NCI-H1930 (cell line): ENCODE measurements at regions not wholly inside any gene's neighbourhood (a gene's known extent, or its start where the extent isn't known, plus 50 kb on each side); places are given as distances from the start of the nearest gene placed in this dataset.

Experiments used
- DNase-seq, 2 experiments: peaks; one replicate each; lab custom pipeline; 2025; lab: John Stamatoyannopoulos, UW

DNA sequence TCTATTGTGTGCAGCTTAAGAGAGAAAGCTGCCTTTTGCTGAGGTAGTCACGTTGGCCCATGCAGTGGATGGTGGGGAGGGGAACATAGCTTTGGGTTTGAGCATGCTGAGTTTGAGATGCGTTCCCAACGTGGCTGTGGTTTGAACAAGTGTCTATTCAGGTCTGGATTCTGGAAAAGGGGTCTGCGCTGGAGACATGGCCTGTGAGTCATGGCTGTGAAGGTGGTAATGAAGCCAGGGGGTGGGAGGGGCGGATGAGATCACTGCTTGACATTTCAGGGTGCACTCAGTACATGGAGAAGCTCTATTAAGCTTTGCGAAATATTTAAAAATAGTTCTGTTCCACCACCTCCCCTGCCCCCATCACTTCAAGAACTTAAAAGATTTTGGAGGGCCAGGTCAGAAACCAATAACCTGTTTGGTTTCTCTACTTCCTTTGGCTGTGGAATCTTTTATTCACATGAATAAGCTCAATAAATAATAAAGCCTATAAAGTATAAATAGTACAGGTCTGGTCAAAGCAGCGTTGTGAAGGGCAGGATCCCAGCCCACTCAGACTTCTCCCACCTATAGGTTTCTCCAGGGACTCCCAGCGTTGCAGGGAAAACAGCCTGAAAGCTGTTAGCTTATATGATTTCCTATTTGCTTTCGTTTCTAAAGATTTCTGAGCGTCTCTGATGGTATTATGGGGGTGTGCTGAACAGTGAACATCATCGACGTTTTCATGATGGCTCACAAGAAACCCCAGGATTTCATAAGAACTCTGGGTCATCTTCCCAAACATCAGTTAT lies 189.9 kb downstream of the NSG2 start:
- no peak for DNase-seq

GRCh38 chr5:174236070-174236469 lies 190.6 kb downstream of the NSG2 start:
- no peak for DNase-seq

DNA sequence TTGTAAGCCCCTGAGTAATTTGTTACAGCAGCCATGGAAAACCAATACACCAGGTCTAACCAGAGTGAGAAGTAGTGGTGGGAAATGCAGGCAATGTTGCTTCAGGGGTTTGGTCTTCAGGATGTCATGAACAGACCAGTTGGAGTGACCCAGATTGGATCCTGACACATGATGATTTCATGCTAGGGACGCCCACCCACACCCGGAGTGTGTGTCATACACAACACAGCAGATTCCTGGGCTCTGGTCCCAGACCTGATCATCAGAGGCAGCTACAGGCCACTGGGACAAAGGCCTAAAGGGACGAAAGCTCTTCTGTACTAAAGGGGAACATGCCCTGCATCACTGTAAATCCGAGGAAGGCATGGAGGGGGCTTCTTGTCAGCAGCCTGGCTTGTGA lies 194.2 kb downstream of the NSG2 start:
- DNase-seq: no peak

DNA sequence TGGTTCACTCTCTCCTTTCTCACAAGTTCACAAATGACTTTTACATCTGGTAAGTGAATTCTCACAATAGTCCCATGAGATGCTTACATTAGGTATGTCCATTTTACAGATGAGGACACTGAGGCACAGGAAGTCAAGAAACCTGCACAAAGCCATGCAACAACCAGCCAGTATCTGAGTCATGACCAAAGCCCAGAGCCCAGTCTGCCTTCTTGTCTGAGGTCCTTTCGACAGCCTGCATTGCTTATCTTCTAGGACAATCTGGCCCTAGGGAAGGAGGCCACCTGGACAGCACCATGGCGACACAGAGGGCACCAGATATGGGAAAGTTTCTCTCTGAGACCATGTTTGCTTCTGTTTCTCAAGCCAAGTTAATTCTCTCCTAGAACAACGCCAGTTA lies 197.1 kb downstream of the NSG2 start:
- no peak for DNase-seq

GRCh38 chr5:174243904-174244303 lies 198.4 kb downstream of the NSG2 start:
- DNase-seq: no peak

DNA sequence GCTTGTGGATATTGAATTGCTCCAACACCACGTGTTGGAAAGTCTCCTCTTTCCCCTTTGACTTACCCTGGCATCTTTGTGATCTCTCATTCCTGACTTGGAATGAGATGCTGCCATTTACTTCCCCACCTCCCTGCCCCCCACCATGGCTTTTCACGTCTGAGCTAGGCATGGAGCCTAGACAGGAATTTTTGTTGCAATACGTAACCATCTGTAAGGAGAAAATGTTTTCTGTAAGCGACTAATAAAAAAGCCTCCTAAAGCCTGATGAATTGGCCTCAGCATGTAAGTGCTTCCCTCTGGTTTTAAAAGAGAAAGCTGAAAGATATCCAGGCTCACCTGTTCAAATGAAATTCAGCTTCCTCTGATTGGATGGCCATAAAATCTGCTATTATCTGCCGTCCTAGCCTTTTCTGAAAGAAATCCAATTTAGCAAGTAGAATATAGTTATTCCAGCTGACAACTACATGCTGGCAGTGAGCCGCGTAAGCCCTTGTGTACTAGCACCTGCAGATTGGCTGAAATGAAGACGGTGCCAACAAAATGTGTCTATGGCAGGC lies 200.1 kb downstream of the NSG2 start:
- DNase-seq: no peak

- DNase-seq: no peak
Measured at GRCh38 chr5:174246743-174247142, 201.2 kb downstream of the NSG2 start.

DNA sequence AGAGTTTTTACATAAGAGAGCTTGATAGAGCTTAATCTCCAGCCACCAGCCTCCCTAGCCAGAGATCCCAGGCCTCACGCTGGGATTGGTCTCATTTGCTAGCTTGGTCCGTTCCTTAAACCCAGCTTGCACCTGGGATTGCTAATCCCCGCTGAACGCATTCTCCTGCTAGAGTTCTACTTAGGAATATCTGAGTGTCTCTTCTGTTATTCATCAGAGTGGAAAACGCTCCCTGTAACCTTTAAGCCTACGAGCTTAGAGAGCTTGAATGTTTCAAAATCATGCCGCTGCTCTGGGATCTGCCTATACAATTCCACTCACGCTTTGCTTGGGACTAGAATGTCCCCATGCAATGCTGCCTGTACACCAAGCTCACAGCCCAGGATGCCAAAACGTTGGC lies 201.8 kb downstream of the NSG2 start:
- DNase-seq: no peak

DNA sequence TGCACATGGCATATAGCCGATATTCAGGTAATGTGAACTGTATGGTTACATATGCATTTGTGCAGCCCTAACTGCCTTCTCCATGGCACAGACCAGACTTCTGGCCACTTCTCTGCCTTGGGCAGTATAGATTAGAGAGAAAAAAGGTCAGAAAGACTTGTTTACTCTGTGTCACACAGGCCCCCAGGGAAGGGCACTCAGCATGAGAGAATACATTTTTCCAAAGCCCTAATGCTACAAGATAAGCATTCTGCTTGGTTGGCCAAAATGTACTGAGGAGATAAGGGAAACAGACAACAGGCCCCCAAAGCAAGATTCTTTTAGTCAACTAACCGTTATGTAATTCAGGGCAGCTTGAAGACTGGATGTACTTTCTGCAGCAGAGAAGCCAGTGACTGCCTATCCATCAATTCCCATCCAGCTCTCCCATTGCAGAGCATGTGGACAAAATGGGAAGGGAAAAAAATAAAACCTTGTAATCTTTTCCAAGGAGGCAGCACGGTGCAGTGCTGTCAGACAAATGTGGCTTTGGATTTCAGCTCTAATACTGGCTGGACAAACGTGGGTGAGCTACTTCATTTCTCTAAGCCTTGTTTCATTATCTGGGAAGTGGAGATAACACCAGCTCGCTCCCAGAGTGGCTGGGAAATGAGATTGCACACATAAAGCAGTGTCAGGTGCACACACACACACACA lies 205.9 kb downstream of the NSG2 start:
- DNase-seq: no peak

DNA sequence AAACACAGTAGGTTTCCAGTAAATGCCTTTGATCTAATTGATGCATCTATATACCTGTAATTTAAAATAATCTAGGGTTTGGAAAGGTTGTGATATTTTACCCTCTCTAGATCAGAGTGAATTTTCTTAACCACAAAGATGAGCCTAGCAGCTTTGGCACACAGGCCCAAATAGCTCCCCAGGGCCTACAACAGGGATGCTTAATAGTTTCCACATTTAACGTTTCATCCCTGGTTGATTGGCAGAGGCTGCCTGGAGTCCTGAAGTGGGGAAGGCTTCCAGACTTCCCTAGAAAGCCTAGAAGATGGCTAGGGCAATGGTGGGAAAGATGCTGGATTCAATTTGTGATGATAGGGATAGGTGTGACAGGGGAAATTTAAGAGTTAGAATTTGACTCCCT lies 206.6 kb downstream of the NSG2 start:
- DNase-seq: no peak

GRCh38 chr5:174259696-174260420 lies 214.4 kb downstream of the NSG2 start:
- no peak for DNase-seq

GRCh38 chr5:174271316-174271715 lies 225.8 kb downstream of the NSG2 start:
- no peak for DNase-seq

GRCh38 chr5:174272671-174273070 lies 227.2 kb downstream of the NSG2 start:
- no peak for DNase-seq

DNA sequence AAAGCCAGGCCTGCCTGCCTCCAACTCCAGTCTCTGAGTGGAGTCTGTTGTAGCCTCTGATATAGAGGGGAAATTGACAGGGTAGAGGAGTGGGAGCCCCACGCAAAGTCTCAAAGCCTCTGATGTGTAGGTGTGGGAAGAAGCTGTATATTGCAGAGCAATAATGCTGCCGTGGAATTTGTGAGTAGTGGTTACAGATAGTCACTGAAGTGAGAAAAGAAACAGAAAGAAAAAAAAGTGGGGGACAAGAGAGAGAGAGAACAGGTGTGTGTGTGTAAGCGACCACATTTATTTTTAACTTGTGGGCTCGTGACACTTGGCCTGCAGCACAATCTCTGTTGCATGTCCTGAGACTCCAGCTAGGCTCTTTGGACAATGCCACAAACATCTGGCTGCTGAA lies 227.8 kb downstream of the NSG2 start:
- no peak for DNase-seq

DNA sequence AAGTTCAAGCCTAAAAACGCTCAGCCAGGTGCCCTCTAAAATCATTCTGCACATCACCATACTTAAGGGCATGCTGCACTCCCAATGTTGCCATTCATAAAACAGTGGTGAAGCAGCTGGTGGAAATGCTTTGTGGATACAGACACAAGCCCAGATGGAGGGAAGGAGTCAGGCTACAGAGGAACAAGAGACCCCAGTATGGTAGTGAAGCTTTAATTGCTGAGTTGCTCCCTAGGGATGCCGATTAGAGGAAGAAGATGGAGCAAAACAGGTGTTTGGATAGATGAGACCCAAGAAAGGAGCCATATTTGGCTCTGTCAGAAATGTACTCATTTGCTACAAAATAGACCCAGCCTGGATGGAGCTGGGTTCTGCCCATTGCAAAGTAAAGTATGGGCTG lies 230.5 kb downstream of the NSG2 start:
- no peak for DNase-seq

GRCh38 chr5:174281089-174281760 lies 235.7 kb downstream of the NSG2 start:
- DNase-seq: no peak

DNA sequence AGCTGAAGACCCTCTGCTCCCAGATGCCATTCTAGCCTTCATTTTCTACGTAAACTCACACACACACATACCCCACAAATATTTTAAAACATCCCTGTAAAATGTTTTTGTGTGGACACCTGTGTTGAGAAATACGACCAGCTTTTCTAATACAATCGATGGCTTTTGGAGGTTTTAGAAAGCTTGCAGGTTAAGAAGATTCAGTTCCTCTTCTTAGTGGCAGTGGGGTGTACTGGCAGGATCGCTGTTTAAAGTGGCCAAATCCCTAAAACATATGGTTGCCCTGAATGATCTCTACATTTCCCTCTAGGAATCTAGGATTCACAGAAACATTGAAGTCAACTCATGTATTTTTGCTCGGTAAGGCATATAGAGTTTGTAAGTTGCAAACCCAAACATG lies 236.3 kb downstream of the NSG2 start:
- no peak for DNase-seq

DNA sequence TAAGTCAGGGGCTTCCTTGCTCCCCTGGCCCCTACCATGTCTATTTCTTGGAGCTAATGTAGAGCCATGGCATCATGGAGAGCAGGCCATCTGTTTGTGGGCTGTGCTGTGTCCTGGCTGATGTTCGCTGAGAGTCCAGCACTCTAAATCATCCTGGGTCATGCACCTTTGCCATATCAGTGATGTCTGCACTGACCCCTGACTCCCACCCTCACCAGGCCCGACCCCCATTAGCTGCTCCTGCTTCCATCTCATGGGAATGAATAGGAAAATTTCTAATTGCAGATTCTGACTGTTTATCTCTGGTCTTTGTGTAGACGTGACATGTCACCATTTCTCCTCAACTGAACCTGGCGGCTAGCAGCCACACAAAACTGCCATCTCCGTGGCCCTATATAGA lies 236.9 kb downstream of the NSG2 start:
- no peak for DNase-seq

- no peak for DNase-seq
Measured at GRCh38 chr5:174283211-174284005, 237.9 kb downstream of the NSG2 start.

- DNase-seq: no peak
Measured at GRCh38 chr5:174284873-174285272, 239.4 kb downstream of the NSG2 start.

- DNase-seq: no peak
Measured at GRCh38 chr5:174287761-174288160, 242.3 kb downstream of the NSG2 start.
